Left ventricle myocardium inferior (tissue), 1 donor: ENCODE measurements at regions not wholly inside any gene's neighbourhood (a gene's known extent, or its start where the extent isn't known, plus 50 kb on each side); places are given as distances from the start of the nearest gene placed in this dataset.

Experiments used
- DNase-seq: peaks from one replicate; pipeline ENCODE4 v3.0.0-alpha.2; 2020
- H3K27ac ChIP-seq: fragments of 200-600 bp; replicated peaks from 2 replicates; pipeline ENCODE4 v1.8.0; 2021
- H3K27me3 ChIP-seq: fragments of 200-600 bp; 2 replicates; pipeline ENCODE4 v1.8.0; 2021; ENCODE audit warnings: low read depth
- H3K36me3 ChIP-seq: fragments of 200-600 bp; 2 replicates; pipeline ENCODE4 v1.8.0; 2021
- H3K4me1 ChIP-seq: fragments of 200-600 bp; 2 replicates; pipeline ENCODE4 v1.8.0; 2021
- H3K4me3 ChIP-seq: fragments of 200-600 bp; 2 replicates; pipeline ENCODE4 v1.8.0; 2021; ENCODE audit warnings: mild to moderate bottlenecking, moderate library complexity
- H3K9me3 ChIP-seq: fragments of 200-600 bp; replicated peaks from 2 replicates; pipeline ENCODE4 v1.8.0; 2021
- CTCF ChIP-seq: fragments of 200-600 bp; IDR thresholded peaks from 2 replicates; pipeline ENCODE4 v1.8.0; 2021; ENCODE audit warnings: antibody characterized with exemption, mild to moderate bottlenecking, borderline replicate concordance
- intact Hi-C: fragments of 100-400 bp; cut with micrococcal nuclease; formaldehyde crosslinking; loops from one replicate; pipeline ENCODE4 v1.11.0; 2022
- donor health status: DM: no; HTN: yes; CAD: no; lungs with severe emphysema.

- intact Hi-C loops, result no loop called here
- Histone ChIP-seq H3K4me1 (peaks cover 13% of the 10 kb centered on the region), H3K27me3 (no peaks in the 10 kb centered on the region), H3K27ac (no peak overlapping the region), H3K9me3 (no peaks in the 10 kb centered on the region), H3K36me3 (no peaks in the 10 kb centered on the region), H3K4me3 (no peak overlapping the region)
- DNase-seq, result no peak
- TF ChIP-seq CTCF, result no peak
Observed at GRCh38 chr3:101167376-101167775, 153.0 kb downstream of the IMPG2 start.

GRCh38 chr3:101166150-101166549 lies 154.2 kb downstream of the IMPG2 start:
- no peaks in the 10 kb centered on the region for H3K36me3 ChIP-seq
- intact Hi-C loops, result no loop called here
- TF ChIP-seq CTCF, result no peak

GRCh38 chr3:101163554-101163953 lies 156.8 kb downstream of the IMPG2 start:
- H3K27me3 ChIP-seq, result no peaks in the 10 kb centered on the region
- no peaks in the 10 kb centered on the region for H3K9me3 ChIP-seq
- no peak overlapping the region for H3K4me3 ChIP-seq
- H3K27ac ChIP-seq, result no peak overlapping the region
- no peak for TF ChIP-seq CTCF
- no peaks in the 10 kb centered on the region for H3K4me1 ChIP-seq
- intact Hi-C loops, result no loop called here
- no peaks in the 10 kb centered on the region for H3K36me3 ChIP-seq
- no peak for DNase-seq

More at GRCh38 chr3:101166150-101166549, 154.2 kb downstream of the IMPG2 start:
- Histone ChIP-seq H3K9me3 (no peaks in the 10 kb centered on the region), H3K4me1 (peaks cover 13% of the 10 kb centered on the region), H3K27ac (no peak overlapping the region), H3K27me3 (no peaks in the 10 kb centered on the region), H3K4me3 (no peak overlapping the region)
- DNase-seq, result no peak

GRCh38 chr3:101159478-101159877 lies 160.9 kb downstream of the IMPG2 start:
- intact Hi-C loops, result no loop called here
- no peak for DNase-seq
- no peaks in the 10 kb centered on the region for H3K36me3 ChIP-seq
- H3K4me1 ChIP-seq, result peaks cover 17% of the 10 kb centered on the region
- H3K27me3 ChIP-seq, result no peaks in the 10 kb centered on the region
- no peak overlapping the region for H3K4me3 ChIP-seq
- no peaks in the 10 kb centered on the region for H3K9me3 ChIP-seq
- H3K27ac ChIP-seq, result no peak overlapping the region
- no peak for TF ChIP-seq CTCF

GRCh38 chr3:101158374-101158773 lies 162.0 kb downstream of the IMPG2 start:
- no peak overlapping the region for H3K4me3 ChIP-seq
- no peaks in the 10 kb centered on the region for H3K9me3 ChIP-seq
- H3K4me1 ChIP-seq, result peaks cover 17% of the 10 kb centered on the region
- intact Hi-C loops, result no loop called here
- TF ChIP-seq CTCF, result no peak
- no peak for DNase-seq
- no peak overlapping the region for H3K27ac ChIP-seq
- no peaks in the 10 kb centered on the region for H3K36me3 ChIP-seq
- H3K27me3 ChIP-seq, result no peaks in the 10 kb centered on the region
